ENCODE measurements at regions not wholly inside any gene's neighbourhood (a gene's known extent, or its start where the extent isn't known, plus 50 kb on each side); places are given as distances from the start of the nearest gene placed in this dataset.

- Histone ChIP-seq H3K4me1 (ENCODE audit: control insufficient read depth in 1 of 2, insufficient read depth in 2 of 2, low read length in 2 of 2) (no peaks in the 10 kb centered on the region), H3K27ac (ENCODE audit: low read depth in 1 of 2, low read length in 2 of 2) (no peak overlapping the region), H3K9me3 (ENCODE audit: control insufficient read depth, low read length) (no peaks in the 10 kb centered on the region), H3K27me3 (ENCODE audit: control insufficient read depth in 1 of 2, insufficient read depth in 2 of 2, low read length in 1 of 2) (no peaks in the 10 kb centered on the region), H3K36me3 (ENCODE audit: control insufficient read depth in 1 of 2, insufficient read depth in 2 of 2, low read length in 1 of 2) (no peaks in the 10 kb centered on the region), H3K4me3 (ENCODE audit: low read length in 2 of 2) (no peak overlapping the region)
- intact Hi-C loops (cut with DNase I) = no loop called here
- WGBS, 2 donors = 83 to 86% methylated on average over 2 of the region's 2 CpGs
- no peak for DNase-seq
- no peak for ATAC-seq (ENCODE audit: low FRiP score)
Observed at GRCh38 chr7:118563311-118563710, 338.8 kb downstream of the ANKRD7 start.

GRCh38 chr7:118572604-118573003 is 348.1 kb downstream of the ANKRD7 start:
- H3K36me3 ChIP-seq (ENCODE audit: control insufficient read depth in 1 of 2, insufficient read depth in 2 of 2, low read length in 1 of 2) = no peaks in the 10 kb centered on the region
- no peaks in the 10 kb centered on the region for H3K27me3 ChIP-seq (ENCODE audit: control insufficient read depth in 1 of 2, insufficient read depth in 2 of 2, low read length in 1 of 2)
- H3K9me3 ChIP-seq (ENCODE audit: control insufficient read depth, low read length) = no peaks in the 10 kb centered on the region
- DNase-seq (no peak), ATAC-seq (ENCODE audit: low FRiP score) (no peak)
- WGBS, 2 donors = 78 to 83% methylated on average over 1 of the region's 1 CpG
- H3K27ac ChIP-seq (ENCODE audit: low read depth in 1 of 2, low read length in 2 of 2) = no peak overlapping the region
- intact Hi-C loops (cut with DNase I) = no loop called here
- no peak overlapping the region for H3K4me3 ChIP-seq (ENCODE audit: low read length in 2 of 2)
- H3K4me1 ChIP-seq (ENCODE audit: control insufficient read depth in 1 of 2, insufficient read depth in 2 of 2, low read length in 2 of 2) = peaks cover 0 to 3% of the 10 kb centered on the region in 2 donors

- intact Hi-C loops (cut with DNase I) = no loop called here
- Histone ChIP-seq H3K27me3 (ENCODE audit: control insufficient read depth in 1 of 2, insufficient read depth in 2 of 2, low read length in 1 of 2) (no peaks in the 10 kb centered on the region), H3K36me3 (ENCODE audit: control insufficient read depth in 1 of 2, insufficient read depth in 2 of 2, low read length in 1 of 2) (no peaks in the 10 kb centered on the region), H3K4me1 (ENCODE audit: control insufficient read depth in 1 of 2, insufficient read depth in 2 of 2, low read length in 2 of 2) (peaks cover 0 to 3% of the 10 kb centered on the region in 2 donors), H3K4me3 (ENCODE audit: low read length in 2 of 2) (no peak overlapping the region), H3K9me3 (ENCODE audit: control insufficient read depth, low read length) (no peaks in the 10 kb centered on the region), H3K27ac (ENCODE audit: low read depth in 1 of 2, low read length in 2 of 2) (peak overlapping the region in 1 of 2 donors; percentile 51)
- WGBS, 2 donors = 8 to 14% methylated on average over 5 of the region's 5 CpGs
- no peak for DNase-seq
- no peak for ATAC-seq (ENCODE audit: low FRiP score)
Observed at GRCh38 chr7:118573085-118573484, 348.6 kb downstream of the ANKRD7 start.

GRCh38 chr7:118575393-118575948 is 351.0 kb downstream of the ANKRD7 start:
- H3K4me1 ChIP-seq (ENCODE audit: control insufficient read depth in 1 of 2, insufficient read depth in 2 of 2, low read length in 2 of 2) = peaks cover 0 to 3% of the 10 kb centered on the region in 2 donors
- no peak overlapping the region for H3K4me3 ChIP-seq (ENCODE audit: low read length in 2 of 2)
- H3K36me3 ChIP-seq (ENCODE audit: control insufficient read depth in 1 of 2, insufficient read depth in 2 of 2, low read length in 1 of 2) = no peaks in the 10 kb centered on the region
- H3K9me3 ChIP-seq (ENCODE audit: control insufficient read depth, low read length) = no peaks in the 10 kb centered on the region
- no peaks in the 10 kb centered on the region for H3K27me3 ChIP-seq (ENCODE audit: control insufficient read depth in 1 of 2, insufficient read depth in 2 of 2, low read length in 1 of 2)
- WGBS, 2 donors = 0 to 5% methylated on average over 1 of the region's 1 CpG
- intact Hi-C loops (cut with DNase I) = no loop called here
- no peak overlapping the region for H3K27ac ChIP-seq (ENCODE audit: low read depth in 1 of 2, low read length in 2 of 2)
- ATAC-seq (ENCODE audit: low FRiP score) (no peak), DNase-seq (no peak)

GRCh38 chr7:118580743-118581382 is 356.4 kb downstream of the ANKRD7 start:
- ATAC-seq (ENCODE audit: low FRiP score) = no peak

GRCh38 chr7:118583641-118584040 is 359.1 kb downstream of the ANKRD7 start:
- Histone ChIP-seq H3K27me3 (ENCODE audit: control insufficient read depth in 1 of 2, insufficient read depth in 2 of 2, low read length in 1 of 2) (no peaks in the 10 kb centered on the region), H3K4me3 (ENCODE audit: low read length in 2 of 2) (no peak overlapping the region), H3K9me3 (ENCODE audit: control insufficient read depth, low read length) (peaks cover 2% of the 10 kb centered on the region), H3K4me1 (ENCODE audit: control insufficient read depth in 1 of 2, insufficient read depth in 2 of 2, low read length in 2 of 2) (no peaks in the 10 kb centered on the region), H3K36me3 (ENCODE audit: control insufficient read depth in 1 of 2, insufficient read depth in 2 of 2, low read length in 1 of 2) (no peaks in the 10 kb centered on the region), H3K27ac (ENCODE audit: low read depth in 1 of 2, low read length in 2 of 2) (no peak overlapping the region)
- no peak for ATAC-seq (ENCODE audit: low FRiP score)
- 29 to 31% methylated on average over 1 of the region's 1 CpG for WGBS, 2 donors
- no peak for DNase-seq
- intact Hi-C loops (cut with DNase I) = no loop called here

More at GRCh38 chr7:118580743-118581382, 356.4 kb downstream of the ANKRD7 start:
- 74 to 86% methylated on average over 3 of the region's 3 CpGs for WGBS, 2 donors
- Histone ChIP-seq H3K27ac (ENCODE audit: low read depth in 1 of 2, low read length in 2 of 2) (no peak overlapping the region), H3K9me3 (ENCODE audit: control insufficient read depth, low read length) (no peaks in the 10 kb centered on the region), H3K4me1 (ENCODE audit: control insufficient read depth in 1 of 2, insufficient read depth in 2 of 2, low read length in 2 of 2) (no peaks in the 10 kb centered on the region), H3K4me3 (ENCODE audit: low read length in 2 of 2) (no peak overlapping the region), H3K27me3 (ENCODE audit: control insufficient read depth in 1 of 2, insufficient read depth in 2 of 2, low read length in 1 of 2) (no peaks in the 10 kb centered on the region), H3K36me3 (ENCODE audit: control insufficient read depth in 1 of 2, insufficient read depth in 2 of 2, low read length in 1 of 2) (no peaks in the 10 kb centered on the region)
- DNase-seq = no peak
- intact Hi-C loops (cut with DNase I) = no loop called here

GRCh38 chr7:118586248-118586647 is 361.7 kb downstream of the ANKRD7 start:
- Histone ChIP-seq H3K36me3 (ENCODE audit: control insufficient read depth in 1 of 2, insufficient read depth in 2 of 2, low read length in 1 of 2) (no peaks in the 10 kb centered on the region), H3K4me3 (ENCODE audit: low read length in 2 of 2) (no peak overlapping the region), H3K4me1 (ENCODE audit: control insufficient read depth in 1 of 2, insufficient read depth in 2 of 2, low read length in 2 of 2) (no peaks in the 10 kb centered on the region), H3K9me3 (ENCODE audit: control insufficient read depth, low read length) (peaks cover 2% of the 10 kb centered on the region), H3K27me3 (ENCODE audit: control insufficient read depth in 1 of 2, insufficient read depth in 2 of 2, low read length in 1 of 2) (no peaks in the 10 kb centered on the region), H3K27ac (ENCODE audit: low read depth in 1 of 2, low read length in 2 of 2) (no peak overlapping the region)
- intact Hi-C loops (cut with DNase I) = no loop called here
- DNase-seq (no peak), ATAC-seq (ENCODE audit: low FRiP score) (no peak)
- whole genome bisulfite sequencing, 2 donors = 81 to 88% methylated on average over 1 of the region's 1 CpG

- no peaks in the 10 kb centered on the region for H3K4me1 ChIP-seq (ENCODE audit: control insufficient read depth in 1 of 2, insufficient read depth in 2 of 2, low read length in 2 of 2)
- ATAC-seq (ENCODE audit: low FRiP score) (no peak), DNase-seq (no peak)
- no peaks in the 10 kb centered on the region for H3K27me3 ChIP-seq (ENCODE audit: control insufficient read depth in 1 of 2, insufficient read depth in 2 of 2, low read length in 1 of 2)
- no peak overlapping the region for H3K27ac ChIP-seq (ENCODE audit: low read depth in 1 of 2, low read length in 2 of 2)
- H3K9me3 ChIP-seq (ENCODE audit: control insufficient read depth, low read length) = peaks cover 2% of the 10 kb centered on the region
- H3K36me3 ChIP-seq (ENCODE audit: control insufficient read depth in 1 of 2, insufficient read depth in 2 of 2, low read length in 1 of 2) = no peaks in the 10 kb centered on the region
- no peak overlapping the region for H3K4me3 ChIP-seq (ENCODE audit: low read length in 2 of 2)
- WGBS, 2 donors = 63 to 71% methylated on average over 2 of the region's 2 CpGs
- intact Hi-C loops (cut with DNase I) = no loop called here
Observed at GRCh38 chr7:118590107-118590506, 365.6 kb downstream of the ANKRD7 start.

- Histone ChIP-seq H3K4me1 (ENCODE audit: control insufficient read depth in 1 of 2, insufficient read depth in 2 of 2, low read length in 2 of 2) (no peaks in the 10 kb centered on the region), H3K9me3 (ENCODE audit: control insufficient read depth, low read length) (no peaks in the 10 kb centered on the region), H3K4me3 (ENCODE audit: low read length in 2 of 2) (no peak overlapping the region), H3K36me3 (ENCODE audit: control insufficient read depth in 1 of 2, insufficient read depth in 2 of 2, low read length in 1 of 2) (no peaks in the 10 kb centered on the region), H3K27me3 (ENCODE audit: control insufficient read depth in 1 of 2, insufficient read depth in 2 of 2, low read length in 1 of 2) (no peaks in the 10 kb centered on the region), H3K27ac (ENCODE audit: low read depth in 1 of 2, low read length in 2 of 2) (no peak overlapping the region)
- DNase-seq = no peak
- intact Hi-C loops (cut with DNase I) = no loop called here
- no peak for ATAC-seq (ENCODE audit: low FRiP score)
Observed at GRCh38 chr7:118602090-118602489, 377.6 kb downstream of the ANKRD7 start.

Measured in aorta (tissue), 5 donors.